ENCODE measurements at regions not wholly inside any gene's neighbourhood (a gene's known extent, or its start where the extent isn't known, plus 50 kb on each side); places are given as distances from the start of the nearest gene placed in this dataset.
"Not testable (repeated sequence)": the region's sequence is repeated elsewhere in the genome, so short reads cannot be mapped to it uniquely, and the experiment has no call there.

DNA sequence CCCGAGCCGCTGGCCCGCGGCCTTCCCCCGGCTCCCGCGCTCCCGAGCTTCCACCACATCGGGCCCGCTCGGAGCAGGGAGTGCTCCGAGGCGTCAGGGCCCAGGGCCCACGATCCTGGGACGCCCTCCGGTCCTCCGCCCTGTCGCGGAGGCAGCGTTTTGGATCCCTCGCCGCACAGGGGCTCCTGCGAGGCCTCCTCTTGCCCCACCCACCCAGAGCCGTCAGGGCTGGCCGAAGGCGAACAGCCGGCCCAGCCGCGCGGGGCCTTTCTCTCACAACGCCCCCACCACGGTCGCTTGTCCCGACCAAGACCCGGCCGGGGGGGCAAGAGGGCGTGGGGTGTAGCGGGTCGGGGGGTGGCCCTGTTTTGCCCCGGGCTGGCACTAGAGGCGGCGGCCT lies 102.4 kb upstream of the RHOU start:
- TF ChIP-seq RFX5 (IDR thresholded peaks at IDR 0.05; ENCODE audit: low read depth, low read length); ESRRA (IDR thresholded peaks at IDR 0.05; ENCODE audit: low read length); ZBTB33 (IDR thresholded peaks at IDR 0.05); REST (IDR thresholded peaks at IDR 0.05; ENCODE audit: low read depth, low read length); KDM1A (IDR thresholded peaks at IDR 0.05; ENCODE audit: borderline replicate concordance); BMI1 (IDR thresholded peaks at IDR 0.05; ENCODE audit: borderline replicate concordance); SMC3 (IDR thresholded peaks at IDR 0.05; ENCODE audit: borderline replicate concordance, low read length); FOXM1 (IDR thresholded peaks at IDR 0.05; ENCODE audit: low read depth, low read length); NFIC (IDR thresholded peaks at IDR 0.05; ENCODE audit: low read depth, low read length); DPF2 (IDR thresholded peaks at IDR 0.05); TAF1 (IDR thresholded peaks at IDR 0.05; ENCODE audit: borderline replicate concordance, low read depth, low read length): not testable (repeated sequence)
- TF ChIP-seq, protein P1, sequence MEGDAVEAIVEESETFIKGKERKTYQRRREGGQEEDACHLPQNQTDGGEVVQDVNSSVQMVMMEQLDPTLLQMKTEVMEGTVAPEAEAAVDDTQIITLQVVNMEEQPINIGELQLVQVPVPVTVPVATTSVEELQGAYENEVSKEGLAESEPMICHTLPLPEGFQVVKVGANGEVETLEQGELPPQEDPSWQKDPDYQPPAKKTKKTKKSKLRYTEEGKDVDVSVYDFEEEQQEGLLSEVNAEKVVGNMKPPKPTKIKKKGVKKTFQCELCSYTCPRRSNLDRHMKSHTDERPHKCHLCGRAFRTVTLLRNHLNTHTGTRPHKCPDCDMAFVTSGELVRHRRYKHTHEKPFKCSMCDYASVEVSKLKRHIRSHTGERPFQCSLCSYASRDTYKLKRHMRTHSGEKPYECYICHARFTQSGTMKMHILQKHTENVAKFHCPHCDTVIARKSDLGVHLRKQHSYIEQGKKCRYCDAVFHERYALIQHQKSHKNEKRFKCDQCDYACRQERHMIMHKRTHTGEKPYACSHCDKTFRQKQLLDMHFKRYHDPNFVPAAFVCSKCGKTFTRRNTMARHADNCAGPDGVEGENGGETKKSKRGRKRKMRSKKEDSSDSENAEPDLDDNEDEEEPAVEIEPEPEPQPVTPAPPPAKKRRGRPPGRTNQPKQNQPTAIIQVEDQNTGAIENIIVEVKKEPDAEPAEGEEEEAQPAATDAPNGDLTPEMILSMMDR (IDR thresholded peaks at IDR 0.05 in 2 of 3, conservative IDR thresholded peaks at IDR 0.05 in 1 of 3; ENCODE audit: control insufficient read depth in 2 of 3, extremely low read depth in 1 of 3, insufficient read depth in 1 of 3, low read depth in 3 of 3, low read length in 3 of 3): not testable (repeated sequence)

All from GM12878 (cell line).